ENCODE measurements at regions not wholly inside any gene's neighbourhood (a gene's known extent, or its start where the extent isn't known, plus 50 kb on each side); places are given as distances from the start of the nearest gene placed in this dataset.

- H3K27me3 ChIP-seq (replicated peaks), result no peaks in the 10 kb centered on the region
- no peaks in the 10 kb centered on the region for H3K36me3 ChIP-seq (replicated peaks)
- TF ChIP-seq CTCF (IDR thresholded peaks at IDR 0.05; ENCODE audit: low read depth, low read length, missing control alignments), result no peak
- H3K4me3 ChIP-seq (ENCODE audit: low read depth, low read length), result no peak overlapping the region
- no peak for DNase-seq
- H3K27ac ChIP-seq, result no peak overlapping the region
- in situ Hi-C loops (cut with HindIII; ENCODE audit: low pct_ligation_motif_present, low sequenced_read_pairs), result no loop called here
Measured at GRCh38 chr16:8260140-8260539, 330.2 kb downstream of the TMEM114 start.

GRCh38 chr16:8258523-8258922 lies 331.8 kb downstream of the TMEM114 start:
- no peak for TF ChIP-seq CTCF (IDR thresholded peaks at IDR 0.05; ENCODE audit: low read depth, low read length, missing control alignments)

GRCh38 chr16:8257561-8257960 lies 332.8 kb downstream of the TMEM114 start:
- H3K4me3 ChIP-seq (ENCODE audit: low read depth, low read length), result no peak overlapping the region
- no peaks in the 10 kb centered on the region for H3K36me3 ChIP-seq (replicated peaks)
- in situ Hi-C loops (cut with HindIII; ENCODE audit: low pct_ligation_motif_present, low sequenced_read_pairs), result no loop called here
- TF ChIP-seq CTCF (IDR thresholded peaks at IDR 0.05; ENCODE audit: low read depth, low read length, missing control alignments), result no peak
- no peak overlapping the region for H3K27ac ChIP-seq
- no peak for DNase-seq
- H3K27me3 ChIP-seq (replicated peaks), result no peaks in the 10 kb centered on the region

More at GRCh38 chr16:8258523-8258922, 331.8 kb downstream of the TMEM114 start:
- in situ Hi-C loops (cut with HindIII; ENCODE audit: low pct_ligation_motif_present, low sequenced_read_pairs), result no loop called here
- no peaks in the 10 kb centered on the region for H3K27me3 ChIP-seq (replicated peaks)
- no peak for DNase-seq
- H3K36me3 ChIP-seq (replicated peaks), result no peaks in the 10 kb centered on the region
- H3K4me3 ChIP-seq (ENCODE audit: low read depth, low read length), result no peak overlapping the region
- no peak overlapping the region for H3K27ac ChIP-seq

GRCh38 chr16:8254405-8254804 lies 335.9 kb downstream of the TMEM114 start:
- in situ Hi-C loops (cut with HindIII; ENCODE audit: low pct_ligation_motif_present, low sequenced_read_pairs), result no loop called here
- DNase-seq, result no peak
- Histone ChIP-seq H3K36me3 (replicated peaks) (no peaks in the 10 kb centered on the region), H3K27me3 (replicated peaks) (no peaks in the 10 kb centered on the region), H3K27ac (no peak overlapping the region), H3K4me3 (ENCODE audit: low read depth, low read length) (no peak overlapping the region)
- no peak for TF ChIP-seq CTCF (IDR thresholded peaks at IDR 0.05; ENCODE audit: low read depth, low read length, missing control alignments)

- in situ Hi-C loops (cut with HindIII; ENCODE audit: low pct_ligation_motif_present, low sequenced_read_pairs), result no loop called here
- Histone ChIP-seq H3K4me3 (ENCODE audit: low read depth, low read length) (no peak overlapping the region), H3K36me3 (replicated peaks) (no peaks in the 10 kb centered on the region), H3K27ac (no peak overlapping the region), H3K27me3 (replicated peaks) (no peaks in the 10 kb centered on the region)
- TF ChIP-seq CTCF (IDR thresholded peaks at IDR 0.05; ENCODE audit: low read depth, low read length, missing control alignments), result no peak
- DNase-seq, result no peak
Measured at GRCh38 chr16:8253718-8254117, 336.6 kb downstream of the TMEM114 start.

- TF ChIP-seq CTCF (IDR thresholded peaks at IDR 0.05; ENCODE audit: low read depth, low read length, missing control alignments), result no peak
- no peaks in the 10 kb centered on the region for H3K27me3 ChIP-seq (replicated peaks)
- DNase-seq, result no peak
- no peak overlapping the region for H3K4me3 ChIP-seq (ENCODE audit: low read depth, low read length)
- in situ Hi-C loops (cut with HindIII; ENCODE audit: low pct_ligation_motif_present, low sequenced_read_pairs), result no loop called here
- no peak overlapping the region for H3K27ac ChIP-seq
- no peaks in the 10 kb centered on the region for H3K36me3 ChIP-seq (replicated peaks)
Measured at GRCh38 chr16:8251727-8252126, 338.6 kb downstream of the TMEM114 start.

Data from brain microvascular endothelial cell (primary cell).